ENCODE measurements at regions not wholly inside any gene's neighbourhood (a gene's known extent, or its start where the extent isn't known, plus 50 kb on each side); places are given as distances from the start of the nearest gene placed in this dataset.

DNA sequence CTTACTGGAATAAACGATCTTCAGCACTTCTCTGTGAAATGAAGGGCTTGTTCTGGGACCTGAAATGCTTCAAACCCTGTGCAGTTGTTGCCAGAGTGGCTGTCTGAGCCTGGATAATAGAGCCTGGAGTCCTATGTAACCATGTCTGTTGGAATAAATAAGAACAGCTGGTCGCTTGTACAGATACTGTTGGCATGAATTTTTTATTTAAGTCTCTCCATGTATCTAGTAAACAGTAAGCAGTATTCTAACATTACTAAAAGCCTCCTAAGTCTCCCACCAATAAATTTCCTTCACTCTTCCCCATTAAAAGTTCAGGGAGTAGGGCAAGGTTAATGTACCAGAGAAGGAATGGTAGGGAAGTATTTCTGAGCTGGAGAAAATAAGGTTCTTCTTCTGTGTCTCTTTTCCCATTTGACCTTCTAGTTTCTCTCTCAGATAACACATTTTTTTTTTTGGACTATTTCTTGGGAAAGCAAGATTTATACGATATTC, 227.5 kb downstream of the PRL start:
- TF ChIP-seq POLR2A (IDR thresholded peaks at IDR 0.05; ENCODE audit: low read depth): no peak
- TF ChIP-seq, protein P1, sequence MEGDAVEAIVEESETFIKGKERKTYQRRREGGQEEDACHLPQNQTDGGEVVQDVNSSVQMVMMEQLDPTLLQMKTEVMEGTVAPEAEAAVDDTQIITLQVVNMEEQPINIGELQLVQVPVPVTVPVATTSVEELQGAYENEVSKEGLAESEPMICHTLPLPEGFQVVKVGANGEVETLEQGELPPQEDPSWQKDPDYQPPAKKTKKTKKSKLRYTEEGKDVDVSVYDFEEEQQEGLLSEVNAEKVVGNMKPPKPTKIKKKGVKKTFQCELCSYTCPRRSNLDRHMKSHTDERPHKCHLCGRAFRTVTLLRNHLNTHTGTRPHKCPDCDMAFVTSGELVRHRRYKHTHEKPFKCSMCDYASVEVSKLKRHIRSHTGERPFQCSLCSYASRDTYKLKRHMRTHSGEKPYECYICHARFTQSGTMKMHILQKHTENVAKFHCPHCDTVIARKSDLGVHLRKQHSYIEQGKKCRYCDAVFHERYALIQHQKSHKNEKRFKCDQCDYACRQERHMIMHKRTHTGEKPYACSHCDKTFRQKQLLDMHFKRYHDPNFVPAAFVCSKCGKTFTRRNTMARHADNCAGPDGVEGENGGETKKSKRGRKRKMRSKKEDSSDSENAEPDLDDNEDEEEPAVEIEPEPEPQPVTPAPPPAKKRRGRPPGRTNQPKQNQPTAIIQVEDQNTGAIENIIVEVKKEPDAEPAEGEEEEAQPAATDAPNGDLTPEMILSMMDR (IDR thresholded peaks at IDR 0.05): no peak

Data from esophagus muscularis mucosa (tissue), 3 donors.